ENCODE measurements at regions not wholly inside any gene's neighbourhood (a gene's known extent, or its start where the extent isn't known, plus 50 kb on each side); places are given as distances from the start of the nearest gene placed in this dataset.
"Not testable (repeated sequence)": the region's sequence is repeated elsewhere in the genome, so short reads cannot be mapped to it uniquely, and the experiment has no call there.

- DNase-seq (ENCODE audit: low spot score) (no peak), FAIRE-seq (peak; percentile 23)
Observed at GRCh38 chr4:33482773-33483172, 2761.5 kb downstream of the ARAP2 start.

- DNase-seq (ENCODE audit: low spot score) (no peak), FAIRE-seq (no peak)
Observed at GRCh38 chr4:33485111-33485510, 2759.2 kb downstream of the ARAP2 start.

- FAIRE-seq (no peak), DNase-seq (ENCODE audit: low spot score) (no peak)
Observed at GRCh38 chr4:33493231-33493630, 2751.1 kb downstream of the ARAP2 start.

GRCh38 chr4:33494150-33494549 lies 2750.2 kb downstream of the ARAP2 start:
- no peak for DNase-seq (ENCODE audit: low spot score)
- peak; percentile 23 for FAIRE-seq

GRCh38 chr4:33501587-33501986 lies 2742.7 kb downstream of the ARAP2 start:
- FAIRE-seq; DNase-seq (ENCODE audit: low spot score): not testable (repeated sequence)

- no peak for FAIRE-seq
- no peak for DNase-seq (ENCODE audit: low spot score)
Observed at GRCh38 chr4:33512397-33512796, 2731.9 kb downstream of the ARAP2 start.

- DNase-seq (ENCODE audit: low spot score) (no peak), FAIRE-seq (no peak)
Observed at GRCh38 chr4:33518856-33519255, 2725.5 kb downstream of the ARAP2 start.

GRCh38 chr4:33532821-33533220 lies 2711.5 kb downstream of the ARAP2 start:
- no peak for FAIRE-seq
- no peak for DNase-seq (ENCODE audit: low spot score)

GRCh38 chr4:33536898-33537297 lies 2707.4 kb downstream of the ARAP2 start:
- DNase-seq (ENCODE audit: low spot score) (no peak), FAIRE-seq (no peak)

- DNase-seq (ENCODE audit: low spot score): no peak
- no peak for FAIRE-seq
Observed at GRCh38 chr4:33537527-33537926, 2706.8 kb downstream of the ARAP2 start.

- DNase-seq (ENCODE audit: low spot score) (no peak), FAIRE-seq (no peak)
Observed at GRCh38 chr4:33543941-33544450, 2700.3 kb downstream of the ARAP2 start.

GRCh38 chr4:33551244-33551643 lies 2693.1 kb downstream of the ARAP2 start:
- DNase-seq (ENCODE audit: low spot score) (no peak), FAIRE-seq (no peak)

- FAIRE-seq: no peak
- no peak for DNase-seq (ENCODE audit: low spot score)
Observed at GRCh38 chr4:33561259-33561658, 2683.1 kb downstream of the ARAP2 start.

GRCh38 chr4:33566649-33567048 lies 2677.7 kb downstream of the ARAP2 start:
- no peak for DNase-seq (ENCODE audit: low spot score)

GRCh38 chr4:33577791-33578190 lies 2666.5 kb downstream of the ARAP2 start:
- DNase-seq (ENCODE audit: low spot score): no peak
- no peak for FAIRE-seq

More at GRCh38 chr4:33566649-33567048, 2677.7 kb downstream of the ARAP2 start:
- FAIRE-seq: no peak

GRCh38 chr4:33579951-33580350 lies 2664.4 kb downstream of the ARAP2 start:
- DNase-seq (ENCODE audit: low spot score) (no peak), FAIRE-seq (no peak)

- FAIRE-seq (no peak), DNase-seq (ENCODE audit: low spot score) (no peak)
Observed at GRCh38 chr4:33592701-33593100, 2651.6 kb downstream of the ARAP2 start.

- no peak for DNase-seq (ENCODE audit: low spot score)
- FAIRE-seq: peak; percentile 78
Observed at GRCh38 chr4:33606951-33607350, 2637.4 kb downstream of the ARAP2 start.

- FAIRE-seq (no peak), DNase-seq (ENCODE audit: low spot score) (no peak)
Observed at GRCh38 chr4:33616121-33616520, 2628.2 kb downstream of the ARAP2 start.

GRCh38 chr4:33625748-33626147 lies 2618.6 kb downstream of the ARAP2 start:
- DNase-seq (ENCODE audit: low spot score): peak; percentile 13
- FAIRE-seq: no peak

- DNase-seq (ENCODE audit: low spot score): no peak
- no peak for FAIRE-seq
Observed at GRCh38 chr4:33626221-33626620, 2618.1 kb downstream of the ARAP2 start.

GRCh38 chr4:33628296-33628695 lies 2616.0 kb downstream of the ARAP2 start:
- DNase-seq (ENCODE audit: low spot score): no peak

GRCh38 chr4:33649015-33649414 lies 2595.3 kb downstream of the ARAP2 start:
- no peak for DNase-seq (ENCODE audit: low spot score)
- FAIRE-seq: no peak

More at GRCh38 chr4:33628296-33628695, 2616.0 kb downstream of the ARAP2 start:
- no peak for FAIRE-seq

- DNase-seq (ENCODE audit: low spot score): no peak
- FAIRE-seq: no peak
Observed at GRCh38 chr4:33649471-33649870, 2594.8 kb downstream of the ARAP2 start.

Measured in urothelium cell line (cell line).